OCI-LY3 (cell line): ENCODE measurements at regions not wholly inside any gene's neighbourhood (a gene's known extent, or its start where the extent isn't known, plus 50 kb on each side); places are given as distances from the start of the nearest gene placed in this dataset.

Experiments
- CTCF ChIP-seq: fragments of 200-600, 300-600 bp; sonication (generic); IDR thresholded peaks from 2 replicates; pipeline ENCODE4 v1.5.1; 2014; ENCODE audit warnings: antibody characterized with exemption, low read length, low read depth
- EZH2phosphoT487 ChIP-seq: fragments of 200-600 bp; shearing (Covaris generic); IDR thresholded peaks from 2 replicates; pipeline ENCODE4 v1.6.1; 2018; ENCODE audit warnings: antibody characterized with exemption, mixed run types, low read depth

DNA sequence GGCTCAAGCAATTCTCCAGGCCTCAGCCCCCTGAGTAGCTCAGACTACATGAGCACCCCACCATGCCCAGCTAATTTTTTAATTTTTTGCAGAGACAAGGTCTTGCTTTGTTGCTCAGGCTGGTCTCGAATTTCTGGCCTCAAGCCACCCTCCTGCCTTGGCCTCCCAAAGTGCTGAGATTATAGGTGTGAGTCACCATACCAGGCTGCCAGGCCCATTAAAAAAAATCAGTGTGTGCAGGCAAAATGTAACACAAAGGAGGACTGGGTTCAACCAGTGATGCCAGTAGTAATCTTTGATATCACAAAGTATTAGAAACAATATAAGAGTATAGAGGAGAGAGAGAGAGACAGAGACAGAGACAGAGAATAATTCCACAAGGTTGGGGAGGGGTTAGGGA lies 322.7 kb downstream of the MSX2 start:
- TF ChIP-seq CTCF (no peak), EZH2phosphoT487 (no peak)
